ENCODE measurements at regions not wholly inside any gene's neighbourhood (a gene's known extent, or its start where the extent isn't known, plus 50 kb on each side); places are given as distances from the start of the nearest gene placed in this dataset.

GRCh38 chr6:16953446-16953845 lies 148.4 kb upstream of the STMND1 start:
- TF ChIP-seq ZZZ3 (IDR thresholded peaks at IDR 0.05; ENCODE audit: control insufficient read depth, insufficient read length, low read depth) (no peak), BACH1 (IDR thresholded peaks at IDR 0.05; ENCODE audit: borderline replicate concordance) (no peak), TBL1XR1 (IDR thresholded peaks at IDR 0.05; ENCODE audit: low read depth, low read length) (no peak), KAT2A (conservative IDR thresholded peaks at IDR 0.05; ENCODE audit: control insufficient read depth, low read depth, low read length) (no peak), CHD1 (IDR thresholded peaks at IDR 0.05; ENCODE audit: low read depth, low read length) (no peak), RCOR1 (conservative IDR thresholded peaks at IDR 0.05; ENCODE audit: low read depth, low read length) (no peak), BMI1 (IDR thresholded peaks at IDR 0.05; ENCODE audit: borderline replicate concordance) (no peak), HSF1 (IDR thresholded peaks at IDR 0.05; ENCODE audit: low read depth, low read length) (no peak), SIX5 (IDR thresholded peaks at IDR 0.05; ENCODE audit: low read depth, low read length, severe bottlenecking) (no peak), SMC3 (IDR thresholded peaks at IDR 0.05; ENCODE audit: borderline replicate concordance, low read length) (no peak)
- TF ChIP-seq, protein P1, sequence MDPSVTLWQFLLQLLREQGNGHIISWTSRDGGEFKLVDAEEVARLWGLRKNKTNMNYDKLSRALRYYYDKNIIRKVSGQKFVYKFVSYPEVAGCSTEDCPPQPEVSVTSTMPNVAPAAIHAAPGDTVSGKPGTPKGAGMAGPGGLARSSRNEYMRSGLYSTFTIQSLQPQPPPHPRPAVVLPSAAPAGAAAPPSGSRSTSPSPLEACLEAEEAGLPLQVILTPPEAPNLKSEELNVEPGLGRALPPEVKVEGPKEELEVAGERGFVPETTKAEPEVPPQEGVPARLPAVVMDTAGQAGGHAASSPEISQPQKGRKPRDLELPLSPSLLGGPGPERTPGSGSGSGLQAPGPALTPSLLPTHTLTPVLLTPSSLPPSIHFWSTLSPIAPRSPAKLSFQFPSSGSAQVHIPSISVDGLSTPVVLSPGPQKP (IDR thresholded peaks at IDR 0.05; ENCODE audit: low read depth, low read length), result no peak
- WGBS (ENCODE audit: insufficient coverage, insufficient replicate concordance, low lambda C conversion rate, missing lambda C conversion rate), result 40% methylated on average over 1 of the region's 1 CpG
- no peaks in the 10 kb centered on the region for H3K4me1 ChIP-seq (ENCODE audit: control insufficient read depth, insufficient read depth, low read length)
- H3K79me2 ChIP-seq (ENCODE audit: control insufficient read depth, insufficient read depth, low read length), result no peaks in the 10 kb centered on the region
- POLR2A ChIA-PET, result no interaction called here
- in situ Hi-C loops (cut with MboI), result no loop called here
- no peak for FAIRE-seq
- no peak for DNase-seq (ENCODE audit: low read depth, low spot score)
- no peak for ATAC-seq
- no peaks in the 10 kb centered on the region for H4K20me1 ChIP-seq (ENCODE audit: control insufficient read depth, insufficient read depth)
- H3K4me2 ChIP-seq (ENCODE audit: control insufficient read depth, insufficient read depth), result no peak overlapping the region
- RAD21 ChIA-PET (ENCODE audit: unreplicated experiment), result interaction anchor here (1.6 kb wide), 1 partner anchor 12 kb away, joined by 4 read pairs; no protein-coding TSS in a partner anchor
- BruUV-seq (replicated peaks), result no TSS peak
- no peaks in the 10 kb centered on the region for H3K27me3 ChIP-seq (replicated peaks in 1 of 2; ENCODE audit: control insufficient read depth in 2 of 2, insufficient read depth in 2 of 2, low read length in 1 of 2)
- H2AFZ ChIP-seq (ENCODE audit: control insufficient read depth, low read depth, low read length), result no peak overlapping the region
- SMC1A ChIA-PET (ENCODE audit: uncharacterized antibody, unreplicated experiment), result interaction anchor here (0.7 to 0.8 kb wide), 2 partner anchors 9 to 153 kb away, joined by 3 read pairs; no protein-coding TSS in a partner anchor
- CTCF ChIA-PET, result interaction anchor here (0.7 to 1.0 kb wide), 3 partner anchors 12 to 543 kb away, joined by 3 read pairs; no protein-coding TSS in a partner anchor
- H3K4me3 ChIP-seq, result no peak overlapping the region
- no peak overlapping the region for H3K27ac ChIP-seq (ENCODE audit: control insufficient read depth, insufficient read depth)
- intact Hi-C loops (cut with micrococcal nuclease; ENCODE audit: unreplicated experiment), result no loop called here
- H3K9me3 ChIP-seq (replicated peaks; ENCODE audit: control insufficient read depth, insufficient read depth, low read length), result no peaks in the 10 kb centered on the region
- H3K9ac ChIP-seq (ENCODE audit: control insufficient read depth, insufficient read depth, low read length), result no peak overlapping the region
- no peaks in the 10 kb centered on the region for H3K36me3 ChIP-seq (ENCODE audit: control insufficient read depth in 2 of 2, insufficient read depth in 2 of 2, low read length in 1 of 2)
